ENCODE measurements at regions not wholly inside any gene's neighbourhood (a gene's known extent, or its start where the extent isn't known, plus 50 kb on each side); places are given as distances from the start of the nearest gene placed in this dataset.
"Not testable (repeated sequence)": the region's sequence is repeated elsewhere in the genome, so short reads cannot be mapped to it uniquely, and the experiment has no call there.

DNA sequence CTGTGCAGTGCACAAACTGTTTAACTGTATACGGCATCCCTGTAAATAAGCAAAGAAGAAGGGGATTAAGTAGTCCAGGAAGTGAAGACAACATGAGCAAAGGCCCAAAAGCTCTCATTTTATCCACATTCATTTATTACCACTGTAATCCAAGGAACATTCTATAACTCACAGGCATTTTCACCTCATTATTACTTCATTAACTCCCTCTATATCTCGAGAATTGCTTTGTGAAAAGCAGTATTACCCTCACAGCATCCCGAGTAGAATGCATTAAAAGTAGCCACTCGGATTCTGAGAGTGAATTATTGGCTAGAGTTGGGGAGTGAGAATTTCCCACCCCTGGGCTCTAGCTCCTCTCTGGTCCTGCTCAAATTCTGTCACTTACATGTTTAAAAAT, 51.0 kb upstream of the CHCHD3 start:
- DNase-seq = no peak

DNA sequence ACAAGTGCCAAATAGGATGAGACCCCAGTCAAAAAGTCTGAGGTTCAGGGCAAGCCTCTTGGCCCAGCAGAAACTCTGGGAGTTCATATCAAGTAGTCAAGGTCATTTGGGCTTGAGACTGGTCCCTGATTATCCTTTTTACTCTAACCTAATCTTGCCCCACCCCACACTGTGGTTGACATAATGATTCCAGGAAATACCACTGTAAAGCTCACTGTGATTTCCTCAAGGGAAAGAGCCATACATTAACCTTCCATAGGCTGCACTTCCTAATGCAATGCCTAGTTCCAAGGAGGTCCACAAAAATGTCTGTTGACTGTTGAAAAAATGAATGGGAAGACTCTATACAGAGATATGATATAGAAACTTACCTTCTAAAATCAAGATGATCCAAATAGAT, 52.9 kb upstream of the CHCHD3 start:
- no peak for DNase-seq

DNA sequence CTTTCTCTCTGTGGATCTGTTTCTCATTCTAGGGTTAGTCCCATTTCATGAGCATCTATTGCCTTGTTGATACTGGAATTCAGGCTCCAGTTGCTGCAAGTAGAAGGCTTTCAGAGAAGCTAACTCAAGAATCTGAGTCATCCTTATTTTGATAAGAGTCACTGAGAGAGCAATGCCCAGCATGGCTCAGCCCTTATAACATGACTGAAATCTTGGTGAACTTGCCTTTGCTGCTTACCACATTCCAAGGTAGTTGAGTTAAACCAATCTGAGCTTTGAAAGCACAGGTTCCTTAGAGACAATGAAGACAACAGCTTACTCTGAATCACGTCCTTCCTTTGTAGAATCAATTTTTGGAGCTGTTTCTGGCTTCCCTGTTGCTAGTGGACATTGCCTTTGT, 53.6 kb upstream of the CHCHD3 start:
- no peak for DNase-seq

DNA sequence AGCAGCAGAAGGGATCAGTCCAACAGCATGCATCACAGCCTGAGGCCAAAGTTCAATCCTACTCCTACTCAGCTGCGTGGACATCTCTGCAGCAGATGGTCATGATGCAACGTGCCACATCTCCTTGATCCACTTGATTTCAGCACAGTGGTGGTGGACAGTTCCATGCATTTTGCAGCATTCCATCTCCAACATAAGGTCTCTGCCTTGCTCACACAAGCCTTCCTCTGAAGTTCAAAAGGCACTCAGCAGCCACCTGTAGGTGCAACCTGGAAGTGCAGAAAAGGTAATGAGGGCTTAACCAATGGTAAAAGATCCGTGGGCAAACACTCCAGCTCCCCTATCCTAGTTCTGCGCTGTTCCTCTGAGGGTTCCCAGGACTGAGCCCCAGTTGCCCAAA, 57.5 kb upstream of the CHCHD3 start:
- no peak for DNase-seq

DNA sequence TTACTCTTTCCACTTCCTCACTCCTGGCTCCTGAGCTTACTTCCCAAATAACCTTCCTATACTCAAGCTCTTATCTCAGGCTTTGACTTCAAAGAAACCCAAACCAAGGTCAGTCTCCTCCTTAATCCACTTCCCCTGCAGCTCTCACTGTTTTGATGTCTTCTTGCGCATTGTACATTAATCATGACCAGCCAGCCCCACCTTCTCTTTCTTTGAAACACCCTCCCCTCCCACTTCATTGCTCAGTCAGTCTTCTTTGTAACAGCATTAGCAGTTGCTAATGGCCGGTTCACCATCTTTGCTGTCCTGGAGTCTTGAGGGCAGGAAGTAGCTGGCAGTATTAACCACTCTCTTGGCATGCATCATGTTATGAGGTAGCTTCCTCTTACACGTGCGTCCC, 57.9 kb upstream of the CHCHD3 start:
- DNase-seq = no peak

DNA sequence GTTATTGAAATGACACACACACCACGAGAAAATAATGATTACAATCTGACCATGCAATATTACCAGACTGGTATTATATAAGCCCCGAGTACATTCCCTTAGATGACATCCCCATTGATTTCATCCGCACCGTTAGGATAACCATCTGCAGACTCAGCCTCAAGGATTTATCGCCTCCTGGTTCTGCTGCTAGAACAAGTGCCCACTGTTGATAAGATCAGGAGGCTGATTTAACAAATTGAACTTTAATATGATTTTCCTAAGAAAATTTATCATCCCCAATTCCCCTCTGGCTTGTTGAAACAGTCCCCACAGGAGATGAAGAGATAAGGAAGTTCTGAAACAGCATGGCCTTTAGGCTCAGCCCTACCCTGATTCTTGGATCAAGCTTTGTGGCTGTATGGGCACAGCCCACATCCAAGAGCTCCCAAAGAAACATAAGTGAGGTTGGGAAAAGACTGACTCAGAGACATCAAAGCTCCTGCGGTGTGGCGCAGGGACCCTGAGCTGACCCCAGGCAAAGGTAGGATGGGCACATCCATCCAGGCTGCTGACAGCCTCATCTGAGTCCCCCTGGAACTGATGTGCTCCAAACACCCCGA, 59.2 kb upstream of the CHCHD3 start:
- no peak for DNase-seq

DNA sequence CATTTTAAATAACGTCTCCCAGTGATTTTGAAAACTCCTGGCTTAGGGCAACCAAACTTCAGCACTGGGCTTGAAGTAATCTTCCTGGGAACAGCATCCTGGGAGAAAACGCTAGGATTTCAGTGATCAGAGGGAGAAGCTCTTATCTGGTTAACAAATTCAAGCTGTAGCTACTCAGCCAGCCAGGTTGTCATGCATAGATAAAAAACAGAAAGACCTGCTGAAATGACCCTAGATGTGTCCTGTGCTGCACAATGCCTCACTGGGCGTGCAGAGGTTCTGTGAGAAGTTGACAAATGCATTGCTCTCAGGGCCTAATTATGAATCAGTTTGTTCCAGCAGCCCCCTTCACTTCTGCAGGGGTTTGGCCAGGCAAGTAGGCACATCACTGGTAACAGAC, 68.9 kb upstream of the CHCHD3 start:
- DNase-seq = no peak

DNA sequence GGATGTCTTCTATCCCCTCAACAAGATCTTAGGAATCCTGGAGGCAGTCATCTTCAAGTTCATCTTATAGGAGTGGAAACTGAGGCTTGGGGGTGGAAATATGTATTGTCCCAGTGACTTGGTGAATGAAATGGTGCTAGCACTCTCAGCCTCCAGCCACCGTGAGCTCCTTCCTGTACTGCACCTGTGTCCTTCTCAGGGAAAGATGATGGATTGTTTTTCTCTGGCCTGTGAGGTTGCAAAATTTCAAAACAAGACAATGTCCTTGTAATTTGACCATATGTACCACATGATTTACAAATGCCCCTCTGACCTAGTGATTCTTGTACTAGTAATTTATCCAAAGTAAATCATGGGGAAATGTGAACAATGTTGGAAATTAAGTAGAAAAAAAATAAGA, 71.0 kb upstream of the CHCHD3 start:
- no peak for DNase-seq

DNA sequence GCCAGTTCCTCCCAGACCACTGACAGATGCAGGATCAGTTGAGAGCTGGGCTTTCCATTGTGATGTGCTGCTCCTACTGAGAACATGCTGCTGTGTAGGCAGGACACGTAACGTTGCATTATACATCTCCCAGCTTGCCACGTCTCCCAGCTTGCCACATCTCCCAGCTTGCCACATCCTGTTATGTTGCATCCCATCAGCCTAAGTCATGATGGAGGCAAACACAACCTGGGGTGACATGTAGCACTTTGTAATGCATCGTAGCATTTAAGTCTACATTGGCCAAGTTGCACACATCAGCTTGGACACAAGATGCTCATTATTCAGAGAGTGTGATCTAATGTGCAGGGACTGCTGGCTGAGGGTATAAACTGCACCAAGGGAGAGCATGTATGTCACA, 73.3 kb upstream of the CHCHD3 start:
- no peak for DNase-seq

DNA sequence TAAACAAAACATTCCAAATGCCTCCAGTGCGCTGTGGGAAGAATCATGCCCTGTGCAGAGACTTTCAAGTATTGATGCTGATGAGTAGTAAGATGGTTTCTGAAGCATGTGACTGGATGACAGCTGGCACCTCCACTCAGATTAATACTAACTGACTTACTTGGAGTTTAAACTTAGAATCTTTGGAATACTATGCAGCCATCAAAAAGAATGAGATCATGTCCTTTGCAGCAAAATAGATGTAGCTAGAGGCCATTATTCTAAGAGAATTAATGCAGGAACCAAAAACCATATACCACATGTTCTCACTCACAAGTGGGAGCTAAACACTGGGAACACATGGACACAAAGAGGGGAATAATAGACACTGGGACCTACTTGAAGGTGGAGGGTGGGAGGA, 73.8 kb upstream of the CHCHD3 start:
- no peak for DNase-seq

DNA sequence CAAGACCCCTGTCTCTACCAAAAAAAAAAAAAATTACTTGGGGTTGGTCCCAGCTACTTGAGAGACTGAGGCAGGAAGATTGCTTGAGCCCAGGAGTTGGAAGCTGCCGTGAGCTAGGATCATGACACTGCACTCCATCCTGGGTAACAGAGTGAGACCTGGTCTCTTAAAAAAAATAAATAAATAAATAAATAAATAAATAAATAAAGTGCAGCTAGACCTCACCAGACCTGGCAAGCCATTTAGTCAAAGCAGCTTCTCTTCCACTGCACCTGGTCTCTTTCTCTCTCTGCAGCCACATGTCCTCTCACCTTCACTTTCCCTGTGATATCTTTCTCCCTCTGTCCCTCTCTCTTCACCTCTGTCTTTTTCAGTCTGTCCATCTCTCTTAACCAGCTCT, 75.2 kb upstream of the CHCHD3 start:
- DNase-seq = no peak

DNA sequence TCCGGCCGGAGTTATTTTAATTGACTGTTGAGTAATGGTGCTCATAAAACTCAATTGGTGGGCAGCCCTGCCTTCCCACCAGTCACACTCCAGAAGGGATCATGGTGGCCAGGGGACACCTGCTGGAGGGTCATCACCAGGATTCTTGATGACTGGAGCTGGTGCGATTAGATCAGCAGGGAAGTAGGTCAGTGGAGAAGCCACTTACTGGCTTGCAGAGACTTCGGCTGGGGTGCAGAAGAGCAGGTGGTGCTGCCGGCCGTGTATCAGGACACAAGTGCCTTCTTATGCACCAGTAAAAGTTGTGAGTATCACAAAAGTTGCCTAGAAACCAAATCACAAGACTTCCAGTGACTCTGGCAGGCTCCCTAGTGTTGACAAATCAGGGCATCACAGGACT, 82.6 kb upstream of the CHCHD3 start:
- DNase-seq = no peak

DNA sequence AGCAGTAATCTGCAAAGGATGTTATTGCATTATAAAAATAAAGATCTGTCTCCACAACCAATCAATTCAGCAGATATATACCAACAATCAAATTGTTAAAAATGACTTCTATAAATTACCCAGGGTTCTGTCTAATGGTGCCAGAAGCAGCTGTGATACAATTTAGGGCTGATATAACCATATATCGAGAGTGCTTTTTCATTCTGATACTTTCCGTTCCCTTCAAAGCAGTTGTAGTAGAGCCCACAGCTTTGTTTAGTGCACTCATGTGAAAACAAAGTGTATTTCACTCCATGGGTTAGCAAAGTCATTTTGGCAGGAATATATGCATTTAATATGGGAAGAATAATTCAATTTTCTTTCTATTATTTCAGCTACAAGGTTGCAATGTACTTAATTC, 83.1 kb upstream of the CHCHD3 start:
- DNase-seq = no peak

DNA sequence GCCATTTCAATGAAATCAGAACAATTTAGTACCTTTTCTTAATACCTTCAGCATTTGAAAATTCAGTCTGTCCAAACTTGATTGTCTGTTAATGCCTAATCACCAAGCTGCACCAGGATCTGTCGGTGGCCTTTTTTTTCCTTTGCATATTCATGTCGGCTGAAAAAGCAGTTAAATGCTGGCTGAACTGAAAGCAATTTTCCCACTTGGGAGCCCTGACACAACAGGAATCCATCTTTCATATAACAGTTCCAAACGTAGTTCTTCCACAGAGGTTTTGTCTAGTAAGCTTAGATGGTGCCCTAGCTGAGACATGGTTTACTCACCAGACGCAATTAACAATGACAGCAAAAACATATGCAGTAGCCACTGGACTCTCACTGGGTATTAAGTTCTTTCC, 83.6 kb upstream of the CHCHD3 start:
- DNase-seq = peak; percentile 8 to 36

DNA sequence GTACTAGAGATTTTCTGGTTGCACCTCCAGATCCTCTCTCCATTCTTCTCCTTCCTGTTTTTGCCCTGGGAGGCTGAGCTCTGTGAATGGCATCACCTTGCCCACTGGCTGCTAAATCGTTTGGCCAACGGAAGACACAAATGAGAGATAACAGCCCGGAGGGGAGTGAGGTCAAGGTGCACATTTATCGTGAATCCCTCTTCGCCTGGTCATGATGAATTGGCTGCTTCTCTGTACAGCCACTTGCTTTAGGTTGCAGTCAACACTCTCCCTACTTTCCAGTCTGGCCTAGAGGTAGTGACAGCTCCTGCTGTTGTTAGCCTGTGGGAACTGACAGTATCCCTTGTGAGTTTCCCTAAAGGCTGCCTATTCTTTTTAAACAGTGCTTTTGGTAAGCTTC, 85.4 kb upstream of the CHCHD3 start:
- no peak for DNase-seq

DNA sequence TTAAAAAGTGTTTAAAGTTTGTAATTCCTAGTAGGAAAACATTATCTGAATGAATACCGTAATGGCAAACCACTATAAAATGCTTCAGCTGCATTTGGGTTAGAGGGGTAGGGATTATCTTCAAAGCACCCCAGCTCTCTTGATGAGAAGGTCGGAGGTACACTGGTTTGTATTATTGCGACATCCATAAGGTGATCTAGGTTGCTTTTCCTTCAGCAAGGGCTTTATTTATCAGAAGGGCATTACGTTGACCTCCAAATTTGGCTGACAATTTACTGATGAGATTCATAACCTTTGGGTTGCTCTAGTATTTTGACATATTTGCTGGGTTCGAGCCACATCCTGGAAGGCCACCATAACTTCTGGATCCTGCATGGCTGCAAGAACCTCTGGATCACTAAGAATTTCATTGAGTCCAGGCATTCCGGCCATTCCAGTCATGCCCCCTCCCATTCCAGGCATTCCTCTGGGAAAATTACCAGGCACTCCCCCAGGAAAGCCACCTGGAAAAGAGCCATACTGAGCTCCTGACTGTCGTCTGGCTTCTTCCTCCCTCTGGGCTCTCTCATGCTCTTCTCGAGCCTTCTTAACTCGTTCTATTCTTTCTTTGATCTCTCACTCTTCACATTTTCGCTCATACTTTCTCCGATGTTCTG, 83.6 kb upstream of the EXOC4 start:
- DNase-seq = not testable (repeated sequence)

DNA sequence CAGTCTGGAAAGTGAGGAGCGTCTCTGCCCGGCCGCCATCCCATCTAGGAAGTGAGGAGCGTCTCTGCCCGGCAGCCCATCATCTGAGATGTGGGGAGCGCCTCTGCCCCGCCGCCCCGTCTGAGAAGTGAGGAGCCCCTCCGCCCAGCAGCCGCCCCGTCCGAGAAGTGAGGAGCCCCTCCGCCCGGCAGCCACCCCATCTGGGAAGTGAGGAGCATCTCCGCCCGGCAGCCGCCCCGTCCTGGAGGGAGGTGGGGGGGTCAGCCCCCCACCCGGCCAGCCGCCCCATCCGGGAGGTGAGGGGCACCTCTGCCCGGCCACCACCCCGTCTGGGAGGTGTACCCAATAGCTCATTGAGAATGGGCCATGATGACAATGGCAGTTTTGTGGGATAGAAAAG, 75.4 kb upstream of the EXOC4 start:
- not testable (repeated sequence) for DNase-seq

DNA sequence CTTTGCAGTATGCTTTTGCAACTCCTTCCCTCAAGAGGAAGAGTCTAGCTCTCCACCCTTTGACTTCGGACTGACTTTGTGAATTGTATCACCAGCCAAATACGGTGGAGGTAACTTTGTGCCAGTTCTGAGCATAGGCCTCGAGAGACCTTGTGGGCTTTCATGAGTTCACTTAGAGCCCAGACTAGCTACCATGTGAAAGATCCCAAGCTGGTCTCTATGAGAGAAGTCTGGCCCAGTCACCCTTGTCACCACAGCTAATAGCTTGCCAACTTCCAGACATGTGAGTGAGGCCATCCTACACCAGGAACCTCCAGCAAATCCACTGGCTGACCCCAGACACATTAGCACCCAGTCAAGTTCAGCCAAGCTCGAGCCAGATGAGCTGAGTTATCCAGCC, 72.2 kb upstream of the EXOC4 start:
- DNase-seq = no peak

DNA sequence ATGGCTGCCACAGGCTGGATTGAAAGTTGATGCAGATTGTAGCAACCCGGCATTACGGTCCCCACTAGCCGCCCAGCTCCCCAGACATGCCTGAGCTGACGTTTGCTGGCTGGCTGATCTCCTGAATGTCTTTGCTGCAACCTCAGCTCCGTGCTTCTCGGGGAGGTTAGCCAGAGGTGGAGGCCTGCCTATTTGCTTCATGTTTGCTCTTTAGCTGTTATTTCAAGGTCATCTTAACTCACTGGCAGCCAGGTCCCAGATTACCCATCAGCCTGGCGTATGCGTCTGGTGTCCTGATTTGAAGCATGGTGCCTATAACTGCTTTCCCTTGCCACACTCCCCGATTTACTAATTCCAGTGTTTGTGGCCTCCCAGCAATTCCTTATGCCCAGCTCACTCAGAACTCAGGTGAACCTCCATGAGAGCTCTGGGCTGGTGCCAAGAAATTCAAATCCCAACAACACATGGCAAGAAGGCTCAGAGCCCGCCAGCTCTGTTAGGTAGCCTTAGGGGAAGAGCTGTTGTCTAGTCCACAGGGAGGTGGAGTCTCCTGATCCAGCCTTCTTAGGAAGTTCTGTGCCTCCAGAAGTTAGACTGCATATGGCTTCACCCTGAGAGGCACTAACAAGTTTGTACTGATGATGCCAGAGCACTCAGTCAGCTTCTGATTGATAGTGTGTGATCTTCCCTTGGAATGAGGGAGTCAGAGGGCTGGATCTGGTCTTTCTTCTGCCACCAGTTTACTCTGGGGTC, 69.7 kb upstream of the EXOC4 start:
- DNase-seq = peak in 1 of 2 experiments; percentile 13

DNA sequence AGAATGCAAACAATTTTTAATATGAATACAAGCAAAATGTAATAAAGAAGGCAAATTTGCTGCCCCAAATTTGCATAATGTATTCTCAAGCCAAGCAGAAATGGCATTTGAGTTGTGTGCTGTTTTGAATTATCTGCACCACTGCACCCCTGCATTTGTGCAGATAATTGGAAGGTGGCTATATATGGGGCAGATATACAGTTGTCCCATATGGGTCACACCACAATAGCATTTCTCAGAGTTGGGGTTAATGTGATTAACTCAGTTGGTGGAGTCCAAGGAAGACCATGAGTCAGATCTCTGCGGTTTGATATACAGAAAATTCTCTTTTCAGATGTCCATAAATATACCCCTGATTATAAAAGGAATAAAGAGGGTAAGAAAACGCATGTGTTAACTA, 68.9 kb upstream of the EXOC4 start:
- peak; percentile 12 to 60 for DNase-seq

DNA sequence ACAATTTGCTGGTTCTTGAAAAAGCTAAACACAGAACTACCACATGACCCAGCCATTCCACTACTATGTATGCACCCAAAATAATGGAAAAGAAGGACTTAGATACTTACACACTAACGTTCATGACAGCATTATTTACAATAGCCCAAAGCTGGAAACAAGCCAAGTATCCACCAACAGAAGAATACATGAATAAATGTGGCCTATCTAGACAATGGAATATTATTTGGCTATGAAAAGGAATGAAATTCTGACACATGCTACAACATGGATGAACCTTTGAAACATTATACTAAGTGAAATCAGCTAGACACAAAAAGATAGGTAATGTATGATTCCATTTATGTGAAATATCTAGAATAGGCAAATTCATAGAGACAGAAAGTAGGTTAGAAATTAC, 67.4 kb upstream of the EXOC4 start:
- no peak for DNase-seq

DNA sequence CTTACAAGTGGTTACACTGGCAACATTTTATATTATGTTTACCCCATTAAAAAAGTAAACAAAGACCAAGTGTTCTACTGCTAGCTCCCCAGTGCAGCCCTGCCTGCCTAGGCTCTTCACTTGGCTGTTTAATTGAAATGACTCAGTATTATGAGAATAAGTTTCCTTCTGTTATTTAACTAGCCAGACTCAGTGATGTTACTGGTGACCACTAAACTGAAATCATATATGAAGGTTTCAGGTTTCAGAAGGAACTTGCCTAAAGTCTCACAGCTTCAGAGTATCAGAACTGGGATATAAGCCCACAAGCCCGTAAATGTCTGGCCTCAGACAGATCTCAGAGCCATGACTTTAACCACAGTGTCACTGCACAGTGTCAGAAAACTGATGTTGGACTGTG, 66.8 kb upstream of the EXOC4 start:
- no peak for DNase-seq

DNA sequence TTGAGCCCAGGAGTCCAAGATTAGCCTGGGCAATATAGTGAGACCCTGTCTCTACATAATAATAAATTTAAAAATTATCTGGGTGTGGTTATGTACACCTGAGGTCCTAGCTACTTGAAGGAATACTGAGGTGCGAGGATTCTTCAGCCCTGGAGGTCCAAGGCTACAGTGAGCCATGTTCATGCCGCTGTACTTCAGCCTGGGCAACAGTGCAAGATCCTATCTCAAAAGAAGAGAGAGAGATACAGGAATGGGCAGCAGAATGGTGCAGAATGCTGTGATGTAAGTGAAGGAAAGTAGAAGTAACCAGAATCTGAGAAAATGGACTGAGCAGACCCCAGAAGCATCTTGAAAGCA, 62.7 kb upstream of the EXOC4 start:
- DNase-seq = no peak

DNA sequence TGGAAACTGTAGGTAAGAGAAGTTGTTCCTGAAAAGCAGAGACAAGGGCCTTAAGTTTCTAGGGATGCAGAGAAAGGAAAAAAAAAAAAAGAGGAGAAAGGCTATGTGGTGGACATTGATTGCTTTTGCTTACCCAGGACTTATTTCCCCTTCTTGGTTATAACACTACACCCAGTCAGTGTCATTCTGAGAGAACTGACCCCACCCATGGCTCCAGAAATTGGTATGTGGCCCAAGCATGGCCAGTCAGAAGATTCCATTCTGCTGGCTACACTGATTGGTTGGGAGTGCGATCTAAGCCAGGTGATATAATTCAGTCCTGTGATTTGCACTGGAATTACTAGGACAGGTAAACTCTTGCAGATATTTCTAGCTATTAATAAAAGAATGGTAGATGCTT, 62.2 kb upstream of the EXOC4 start:
- DNase-seq = no peak

DNA sequence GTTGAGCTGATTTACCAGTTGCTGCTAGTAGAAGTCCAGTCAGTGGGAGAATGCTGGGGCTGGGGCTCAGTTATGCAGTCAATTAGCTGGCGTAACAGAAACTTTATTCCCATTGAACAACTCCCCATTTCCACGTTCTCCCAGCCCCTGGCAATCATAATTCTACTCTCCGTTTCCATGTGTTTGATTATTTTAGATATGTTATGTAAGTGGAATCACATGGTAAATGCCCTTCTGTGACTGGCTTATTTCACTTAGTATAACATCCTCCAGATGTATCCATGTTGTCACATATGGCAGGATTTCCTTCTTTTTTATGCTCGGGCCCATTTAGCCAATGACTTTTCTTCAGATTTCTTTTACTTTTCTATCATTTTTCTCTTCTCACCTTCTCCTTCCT, 61.1 kb upstream of the EXOC4 start:
- no peak for DNase-seq
